ENCODE measurements at regions not wholly inside any gene's neighbourhood (a gene's known extent, or its start where the extent isn't known, plus 50 kb on each side); places are given as distances from the start of the nearest gene placed in this dataset.
"Not testable (repeated sequence)": the region's sequence is repeated elsewhere in the genome, so short reads cannot be mapped to it uniquely, and the experiment has no call there.

- no peak for DNase-seq
Observed at GRCh38 chr3:110902453-110903085, 169.0 kb upstream of the NECTIN3 start.

GRCh38 chr3:110903771-110904519, 167.7 kb upstream of the NECTIN3 start:
- DNase-seq = no peak

- no peak for DNase-seq
Observed at GRCh38 chr3:110904520-110904890, 167.1 kb upstream of the NECTIN3 start.

- DNase-seq = no peak
Observed at GRCh38 chr3:110905121-110905520, 166.5 kb upstream of the NECTIN3 start.

GRCh38 chr3:110909839-110910238, 161.8 kb upstream of the NECTIN3 start:
- DNase-seq = no peak

- no peak for DNase-seq
Observed at GRCh38 chr3:110910346-110910955, 161.2 kb upstream of the NECTIN3 start.

- no peak for DNase-seq
Observed at GRCh38 chr3:110918963-110919362, 152.7 kb upstream of the NECTIN3 start.

GRCh38 chr3:110925798-110926197, 145.8 kb upstream of the NECTIN3 start:
- DNase-seq = no peak

- DNase-seq = no peak
Observed at GRCh38 chr3:110928016-110928662, 143.5 kb upstream of the NECTIN3 start.

- DNase-seq = no peak
Observed at GRCh38 chr3:110929816-110930215, 141.8 kb upstream of the NECTIN3 start.

GRCh38 chr3:110932567-110932966, 139.0 kb upstream of the NECTIN3 start:
- DNase-seq = peak in 1 of 14 donors; percentile 10

GRCh38 chr3:110933821-110934426, 137.7 kb upstream of the NECTIN3 start:
- DNase-seq = no peak

- DNase-seq = no peak
Observed at GRCh38 chr3:110938629-110939028, 133.0 kb upstream of the NECTIN3 start.

- no peak for DNase-seq
Observed at GRCh38 chr3:110940055-110940454, 131.6 kb upstream of the NECTIN3 start.

- DNase-seq = no peak
Observed at GRCh38 chr3:110944782-110945181, 126.8 kb upstream of the NECTIN3 start.

- no peak for DNase-seq
Observed at GRCh38 chr3:110946810-110947209, 124.8 kb upstream of the NECTIN3 start.

GRCh38 chr3:110949194-110949593, 122.4 kb upstream of the NECTIN3 start:
- not testable (repeated sequence) for DNase-seq

- no peak for DNase-seq
Observed at GRCh38 chr3:110955301-110955880, 116.2 kb upstream of the NECTIN3 start.

- DNase-seq = no peak
Observed at GRCh38 chr3:110956081-110956480, 115.5 kb upstream of the NECTIN3 start.

GRCh38 chr3:110957247-110958025, 114.2 kb upstream of the NECTIN3 start:
- no peak for DNase-seq

GRCh38 chr3:110958313-110959147, 113.1 kb upstream of the NECTIN3 start:
- DNase-seq = no peak

All from C1 segment of cervical spinal cord (tissue), 14 donors.